GM18951 (cell line): ENCODE measurements at regions not wholly inside any gene's neighbourhood (a gene's known extent, or its start where the extent isn't known, plus 50 kb on each side); places are given as distances from the start of the nearest gene placed in this dataset.
"Not testable (repeated sequence)": the region's sequence is repeated elsewhere in the genome, so short reads cannot be mapped to it uniquely, and the experiment has no call there.

ENCODE experiments used
- POLR2A ChIP-seq: IDR thresholded peaks from 4 replicates; pipeline ENCODE4 v1.6.1; 2011; ENCODE audit warnings: mild to moderate bottlenecking; ENCODE audit not compliant: insufficient read length, insufficient read depth; ENCODE audit errors: extremely low read depth
- in situ Hi-C: fragments of 300-500 bp; cut with MboI; formaldehyde crosslinking; loops from one replicate; pipeline ENCODE4 v1.12.0; 2022; ENCODE audit warnings: low sequenced_read_pairs, mixed read lengths, inconsistent platforms; ENCODE audit not compliant: unreplicated experiment

GRCh38 chr3:14263317-14264005 lies 84.8 kb downstream of the LSM3 start:
- in situ Hi-C loops = loop anchor here (5.0 kb wide), 1 partner anchor 204 kb away; no protein-coding TSS in a partner anchor
- no peak for TF ChIP-seq POLR2A

- no peak for TF ChIP-seq POLR2A
- in situ Hi-C loops = no loop called here
Observed at GRCh38 chr3:14265246-14265962, 86.8 kb downstream of the LSM3 start.

GRCh38 chr3:14266361-14266760 lies 87.7 kb downstream of the LSM3 start:
- in situ Hi-C loops = no loop called here
- TF ChIP-seq POLR2A = no peak

- no peak for TF ChIP-seq POLR2A
- in situ Hi-C loops = no loop called here
Observed at GRCh38 chr3:14267976-14268375, 89.4 kb downstream of the LSM3 start.

GRCh38 chr3:14268897-14269296 lies 90.3 kb downstream of the LSM3 start:
- no peak for TF ChIP-seq POLR2A
- in situ Hi-C loops = no loop called here

GRCh38 chr3:14272041-14272958 lies 93.7 kb downstream of the LSM3 start:
- in situ Hi-C loops = not testable (repeated sequence)

- in situ Hi-C loops = not testable (repeated sequence)
Observed at GRCh38 chr3:14272959-14273560, 94.4 kb downstream of the LSM3 start.

- TF ChIP-seq POLR2A = no peak
- in situ Hi-C loops = no loop called here
Observed at GRCh38 chr3:14273901-14274611, 95.4 kb downstream of the LSM3 start.

- in situ Hi-C loops = no loop called here
- no peak for TF ChIP-seq POLR2A
Observed at GRCh38 chr3:14274612-14274936, 96.0 kb downstream of the LSM3 start.

- in situ Hi-C loops = no loop called here
- TF ChIP-seq POLR2A = no peak
Observed at GRCh38 chr3:14274999-14275961, 96.7 kb downstream of the LSM3 start.

- TF ChIP-seq POLR2A = no peak
Observed at GRCh38 chr3:14275962-14276909, 97.6 kb downstream of the LSM3 start.

More at GRCh38 chr3:14275962-14276909, 97.6 kb downstream of the LSM3 start:
- in situ Hi-C loops = no loop called here
